Neural cell (in vitro differentiated cells): ENCODE measurements at regions not wholly inside any gene's neighbourhood (a gene's known extent, or its start where the extent isn't known, plus 50 kb on each side); places are given as distances from the start of the nearest gene placed in this dataset.

Experiments used
- EP300 ChIP-seq: fragments of 450-650 bp; conservative IDR thresholded peaks from 2 replicates; pipeline ENCODE4 v1.6.1; 2014; ENCODE audit warnings: antibody characterized with exemption, mild to moderate bottlenecking, moderate library complexity; ENCODE audit not compliant: poor library complexity, severe bottlenecking
- EZH2 ChIP-seq: fragments of 200-600, 300-800 bp; shearing (Covaris generic), sonication (generic); IDR thresholded peaks from 2 replicates; pipeline ENCODE4 v1.6.1; 2014; ENCODE audit warnings: antibody characterized with exemption, low read length, borderline replicate concordance, mild to moderate bottlenecking; ENCODE audit not compliant: insufficient read depth, poor library complexity, severe bottlenecking
- MXI1 ChIP-seq: fragments of 450-650 bp; conservative IDR thresholded peaks from 2 replicates; pipeline ENCODE4 v1.6.1; 2014; ENCODE audit warnings: antibody characterized with exemption, mild to moderate bottlenecking; ENCODE audit not compliant: poor library complexity, severe bottlenecking
- POLR2AphosphoS5 ChIP-seq: IDR thresholded peaks from 2 replicates; pipeline ENCODE4 v1.6.1; 2012
- RAD21 ChIP-seq: fragments of 450-650 bp; conservative IDR thresholded peaks from 2 replicates; pipeline ENCODE4 v1.6.1; 2014; ENCODE audit warnings: antibody characterized with exemption, mild to moderate bottlenecking, moderate library complexity
- SMC3 ChIP-seq: fragments of 450-650 bp; conservative IDR thresholded peaks from 2 replicates; pipeline ENCODE4 v1.6.1; 2014; ENCODE audit warnings: antibody characterized with exemption, mild to moderate bottlenecking, moderate library complexity; ENCODE audit not compliant: poor library complexity
- TF ChIP-seq, protein P1 (sequence below): fragments of 450-650 bp; IDR thresholded peaks from 2 replicates; pipeline ENCODE4 v1.5.1; 2014; ENCODE audit warnings: antibody characterized with exemption, mild to moderate bottlenecking, moderate library complexity; ENCODE audit not compliant: poor library complexity, severe bottlenecking

DNA sequence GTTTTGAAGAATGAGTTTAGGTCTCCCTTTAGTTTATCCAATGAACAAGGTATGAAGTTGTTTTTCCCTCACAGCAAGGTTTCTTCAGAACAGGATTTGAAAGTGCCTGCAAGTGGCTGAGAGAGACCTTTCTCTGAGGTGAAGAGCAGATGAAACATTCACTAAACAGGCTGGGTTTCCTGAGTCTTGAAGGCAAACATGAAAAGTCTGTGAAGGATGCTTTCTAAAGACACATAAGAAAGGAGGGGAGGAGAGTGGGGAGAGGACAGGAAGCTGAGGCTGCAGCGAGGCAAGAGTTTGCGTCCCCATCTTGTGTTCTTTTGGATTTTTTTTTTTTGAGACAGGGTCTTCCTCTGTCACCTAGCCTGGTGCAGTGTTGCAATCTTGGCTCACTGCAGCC is 95.7 kb upstream of the SIM2 start:
- TF ChIP-seq SMC3 (no peak), POLR2AphosphoS5 (no peak), MXI1 (no peak), EP300 (no peak), EZH2 (no peak), RAD21 (no peak)
- TF ChIP-seq, protein P1, sequence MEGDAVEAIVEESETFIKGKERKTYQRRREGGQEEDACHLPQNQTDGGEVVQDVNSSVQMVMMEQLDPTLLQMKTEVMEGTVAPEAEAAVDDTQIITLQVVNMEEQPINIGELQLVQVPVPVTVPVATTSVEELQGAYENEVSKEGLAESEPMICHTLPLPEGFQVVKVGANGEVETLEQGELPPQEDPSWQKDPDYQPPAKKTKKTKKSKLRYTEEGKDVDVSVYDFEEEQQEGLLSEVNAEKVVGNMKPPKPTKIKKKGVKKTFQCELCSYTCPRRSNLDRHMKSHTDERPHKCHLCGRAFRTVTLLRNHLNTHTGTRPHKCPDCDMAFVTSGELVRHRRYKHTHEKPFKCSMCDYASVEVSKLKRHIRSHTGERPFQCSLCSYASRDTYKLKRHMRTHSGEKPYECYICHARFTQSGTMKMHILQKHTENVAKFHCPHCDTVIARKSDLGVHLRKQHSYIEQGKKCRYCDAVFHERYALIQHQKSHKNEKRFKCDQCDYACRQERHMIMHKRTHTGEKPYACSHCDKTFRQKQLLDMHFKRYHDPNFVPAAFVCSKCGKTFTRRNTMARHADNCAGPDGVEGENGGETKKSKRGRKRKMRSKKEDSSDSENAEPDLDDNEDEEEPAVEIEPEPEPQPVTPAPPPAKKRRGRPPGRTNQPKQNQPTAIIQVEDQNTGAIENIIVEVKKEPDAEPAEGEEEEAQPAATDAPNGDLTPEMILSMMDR: no peak
